Panc1 (cell line): ENCODE measurements at regions not wholly inside any gene's neighbourhood (a gene's known extent, or its start where the extent isn't known, plus 50 kb on each side); places are given as distances from the start of the nearest gene placed in this dataset.

Source experiments
- ATAC-seq: fragments of 200-7000 bp; cut with Tn5 transposase; 2 replicates; pipeline ENCODE4 v1.9.1; 2020; ENCODE audit warnings: mild to moderate bottlenecking, moderate library complexity
- BruUV-seq: library from RNA; stranded (reverse); fragments of 400-500 nt; replicated peaks from 2 replicates; lab custom pipeline; 2021; lab: Mats Ljungman, UMichigan
- CTCF ChIA-PET: fragments of 300-600 bp; sonication (Branson Sonifier 250); formaldehyde crosslinking; loops from one replicate; lab custom pipeline; 2022; ENCODE audit warnings: antibody characterized with exemption; lab: Charles Lee
- POLR2A ChIA-PET: fragments of 300-600 bp; sonication (Branson Sonifier 250); formaldehyde crosslinking; loops from one replicate; lab custom pipeline; 2022; ENCODE audit warnings: antibody characterized with exemption; lab: Charles Lee
- DNase-seq: peaks from one replicate; pipeline ENCODE4 v3.0.0-alpha.2; 2010; ENCODE audit warnings: low read depth, low spot score
- H3K27ac ChIP-seq: 2 replicates; pipeline ENCODE4 v1.5.1; 2011; ENCODE audit warnings: mild to moderate bottlenecking, low read length, inconsistent platforms
- H3K27me3 ChIP-seq: fragments of 200-500 bp; sonication (Bioruptor generic); 2 replicates; pipeline ENCODE4 v1.6.0; 2014; ENCODE audit warnings: low read length, inconsistent platforms; ENCODE audit not compliant: control insufficient read depth, insufficient read depth
- H3K36me3 ChIP-seq: fragments of 200-500 bp; sonication (Bioruptor generic); 2 replicates; pipeline ENCODE4 v1.5.1; 2014; ENCODE audit warnings: inconsistent platforms, mild to moderate bottlenecking, low read length, moderate library complexity; ENCODE audit not compliant: control insufficient read depth, insufficient read depth
- H3K4me1 ChIP-seq: 2 replicates; pipeline ENCODE4 v1.5.1; 2011; ENCODE audit warnings: inconsistent platforms, mild to moderate bottlenecking, low read length, moderate library complexity; ENCODE audit not compliant: control insufficient read depth, insufficient read depth
- H3K4me3 ChIP-seq, 2 experiments: 2 replicates each; pipeline ENCODE4 v1.5.1; 2011 to 2012; ENCODE audit warnings: low read depth in 2 of 2, low read length in 2 of 2, mild to moderate bottlenecking in 2 of 2, inconsistent platforms in 1 of 2, moderate library complexity in 1 of 2
- H3K9me3 ChIP-seq: fragments of 200-500 bp; sonication (Bioruptor generic); 2 replicates; pipeline ENCODE4 v1.5.1; 2014; ENCODE audit warnings: low read depth, mild to moderate bottlenecking, inconsistent platforms, low read length, moderate library complexity; ENCODE audit not compliant: control insufficient read depth, insufficient read depth
- POLR2AphosphoS5 ChIP-seq: IDR thresholded peaks from 2 replicates; pipeline ENCODE4 v1.6.1; 2012; ENCODE audit warnings: mild to moderate bottlenecking, low read depth, low read length, moderate library complexity
- SIN3A ChIP-seq: IDR thresholded peaks from 2 replicates; pipeline ENCODE4 v1.6.1; 2012; ENCODE audit warnings: low read depth, mild to moderate bottlenecking, low read length, moderate library complexity, borderline replicate concordance; ENCODE audit not compliant: insufficient read depth
- TCF7L2 ChIP-seq: IDR thresholded peaks from 2 replicates; pipeline ENCODE4 v1.6.1; 2011; ENCODE audit warnings: mild to moderate bottlenecking, low read depth, low read length, inconsistent platforms
- in situ Hi-C: cut with HindIII; loops from 2 replicates; pipeline ENCODE4 v1.10.0; 2016; ENCODE audit warnings: low sequenced_read_pairs, low pct_unique_long_range_greater_than_20kb
- intact Hi-C: fragments of 100-400 bp; cut with micrococcal nuclease; formaldehyde crosslinking; loops from one replicate; pipeline ENCODE4 v1.10.0; 2022; ENCODE audit not compliant: unreplicated experiment
- TF ChIP-seq, protein P1 (sequence below): fragments of 450-650 bp; IDR thresholded peaks from 2 replicates; pipeline ENCODE4 v1.5.1; 2017; ENCODE audit warnings: mild to moderate bottlenecking
- TF ChIP-seq, protein P2 (sequence below), 2 experiments: IDR thresholded peaks; 2 replicates each; pipeline ENCODE4 v1.6.1; 2011 to 2012; ENCODE audit warnings: low read depth in 2 of 2, control low read depth in 1 of 2, low read length in 1 of 2, mild to moderate bottlenecking in 1 of 2, moderate library complexity in 1 of 2; ENCODE audit not compliant: insufficient read depth in 1 of 2

DNA sequence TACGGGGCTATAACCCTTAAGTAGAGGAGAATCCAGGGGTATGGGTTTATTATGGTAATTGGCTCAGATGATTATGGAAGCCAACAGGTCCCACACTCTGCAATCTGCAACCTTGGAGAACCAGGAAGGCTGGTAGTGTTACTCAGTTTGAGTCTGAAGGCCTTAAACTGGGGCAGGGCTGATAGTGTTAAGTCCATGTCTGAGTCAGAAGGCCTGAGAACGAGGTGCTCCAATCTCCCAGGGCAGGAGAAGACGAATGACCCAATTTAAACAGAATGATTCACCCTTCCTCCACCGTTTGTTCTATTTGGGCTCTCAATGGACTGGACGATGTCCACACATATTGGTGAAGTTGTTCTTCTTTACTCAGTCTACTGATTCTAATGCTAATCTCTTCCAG lies 244.5 kb upstream of the PTER start:
- in situ Hi-C loops = no loop called here
- BruUV-seq = no TSS peak
- CTCF ChIA-PET = no interaction called here

DNA sequence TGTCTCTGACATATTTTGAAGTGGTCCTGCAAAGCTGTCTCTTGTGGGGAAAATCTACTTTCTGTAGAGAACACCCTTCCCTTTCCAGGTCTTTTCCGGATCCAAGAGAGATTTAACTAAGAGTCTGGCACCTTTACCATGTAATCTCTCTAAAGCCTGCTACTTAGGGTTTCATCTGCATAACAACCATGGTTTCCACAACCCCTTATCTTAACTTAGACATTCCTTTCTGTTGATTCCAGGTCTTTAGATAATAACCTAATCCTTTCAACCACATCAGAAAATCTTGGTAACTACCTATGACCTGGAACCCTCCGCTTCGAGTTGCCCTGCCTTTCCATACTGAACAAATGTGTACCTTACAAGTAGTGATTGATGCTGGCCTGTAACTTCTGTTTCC lies 243.6 kb upstream of the PTER start:
- TF ChIP-seq, protein P1, sequence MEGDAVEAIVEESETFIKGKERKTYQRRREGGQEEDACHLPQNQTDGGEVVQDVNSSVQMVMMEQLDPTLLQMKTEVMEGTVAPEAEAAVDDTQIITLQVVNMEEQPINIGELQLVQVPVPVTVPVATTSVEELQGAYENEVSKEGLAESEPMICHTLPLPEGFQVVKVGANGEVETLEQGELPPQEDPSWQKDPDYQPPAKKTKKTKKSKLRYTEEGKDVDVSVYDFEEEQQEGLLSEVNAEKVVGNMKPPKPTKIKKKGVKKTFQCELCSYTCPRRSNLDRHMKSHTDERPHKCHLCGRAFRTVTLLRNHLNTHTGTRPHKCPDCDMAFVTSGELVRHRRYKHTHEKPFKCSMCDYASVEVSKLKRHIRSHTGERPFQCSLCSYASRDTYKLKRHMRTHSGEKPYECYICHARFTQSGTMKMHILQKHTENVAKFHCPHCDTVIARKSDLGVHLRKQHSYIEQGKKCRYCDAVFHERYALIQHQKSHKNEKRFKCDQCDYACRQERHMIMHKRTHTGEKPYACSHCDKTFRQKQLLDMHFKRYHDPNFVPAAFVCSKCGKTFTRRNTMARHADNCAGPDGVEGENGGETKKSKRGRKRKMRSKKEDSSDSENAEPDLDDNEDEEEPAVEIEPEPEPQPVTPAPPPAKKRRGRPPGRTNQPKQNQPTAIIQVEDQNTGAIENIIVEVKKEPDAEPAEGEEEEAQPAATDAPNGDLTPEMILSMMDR = no peak
- no peak for TF ChIP-seq TCF7L2
- TF ChIP-seq, protein P2, sequence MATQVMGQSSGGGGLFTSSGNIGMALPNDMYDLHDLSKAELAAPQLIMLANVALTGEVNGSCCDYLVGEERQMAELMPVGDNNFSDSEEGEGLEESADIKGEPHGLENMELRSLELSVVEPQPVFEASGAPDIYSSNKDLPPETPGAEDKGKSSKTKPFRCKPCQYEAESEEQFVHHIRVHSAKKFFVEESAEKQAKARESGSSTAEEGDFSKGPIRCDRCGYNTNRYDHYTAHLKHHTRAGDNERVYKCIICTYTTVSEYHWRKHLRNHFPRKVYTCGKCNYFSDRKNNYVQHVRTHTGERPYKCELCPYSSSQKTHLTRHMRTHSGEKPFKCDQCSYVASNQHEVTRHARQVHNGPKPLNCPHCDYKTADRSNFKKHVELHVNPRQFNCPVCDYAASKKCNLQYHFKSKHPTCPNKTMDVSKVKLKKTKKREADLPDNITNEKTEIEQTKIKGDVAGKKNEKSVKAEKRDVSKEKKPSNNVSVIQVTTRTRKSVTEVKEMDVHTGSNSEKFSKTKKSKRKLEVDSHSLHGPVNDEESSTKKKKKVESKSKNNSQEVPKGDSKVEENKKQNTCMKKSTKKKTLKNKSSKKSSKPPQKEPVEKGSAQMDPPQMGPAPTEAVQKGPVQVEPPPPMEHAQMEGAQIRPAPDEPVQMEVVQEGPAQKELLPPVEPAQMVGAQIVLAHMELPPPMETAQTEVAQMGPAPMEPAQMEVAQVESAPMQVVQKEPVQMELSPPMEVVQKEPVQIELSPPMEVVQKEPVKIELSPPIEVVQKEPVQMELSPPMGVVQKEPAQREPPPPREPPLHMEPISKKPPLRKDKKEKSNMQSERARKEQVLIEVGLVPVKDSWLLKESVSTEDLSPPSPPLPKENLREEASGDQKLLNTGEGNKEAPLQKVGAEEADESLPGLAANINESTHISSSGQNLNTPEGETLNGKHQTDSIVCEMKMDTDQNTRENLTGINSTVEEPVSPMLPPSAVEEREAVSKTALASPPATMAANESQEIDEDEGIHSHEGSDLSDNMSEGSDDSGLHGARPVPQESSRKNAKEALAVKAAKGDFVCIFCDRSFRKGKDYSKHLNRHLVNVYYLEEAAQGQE (IDR thresholded peaks at IDR 0.05; ENCODE audit: insufficient read depth in 1 of 2, low read depth in 2 of 2, low read length in 1 of 2) = no peak
- TF ChIP-seq SIN3A = no peak
- no peak for TF ChIP-seq POLR2AphosphoS5
- H3K4me1 ChIP-seq = no peaks in the 10 kb centered on the region
- no peaks in the 10 kb centered on the region for H3K27me3 ChIP-seq
- H3K9me3 ChIP-seq = no peaks in the 10 kb centered on the region
- in situ Hi-C loops = no loop called here
- H3K4me3 ChIP-seq = no peak overlapping the region
- no peaks in the 10 kb centered on the region for H3K36me3 ChIP-seq
- BruUV-seq = no TSS peak
- no peak for ATAC-seq
- DNase-seq = no peak
- ChIA-PET POLR2A (no interaction called here), CTCF (no interaction called here)
- intact Hi-C loops = no loop called here
- no peak overlapping the region for H3K27ac ChIP-seq

More for the DNA sequence above, 244.5 kb upstream of the PTER start:
- no peaks in the 10 kb centered on the region for H3K27me3 ChIP-seq
- H3K36me3 ChIP-seq = no peaks in the 10 kb centered on the region
- DNase-seq (no peak), ATAC-seq (no peak)
- no peak overlapping the region for H3K4me3 ChIP-seq
- POLR2A ChIA-PET = no interaction called here
- no peaks in the 10 kb centered on the region for H3K4me1 ChIP-seq
- intact Hi-C loops = no loop called here
- H3K27ac ChIP-seq = no peak overlapping the region
- no peaks in the 10 kb centered on the region for H3K9me3 ChIP-seq
- no peak for TF ChIP-seq SIN3A

DNA sequence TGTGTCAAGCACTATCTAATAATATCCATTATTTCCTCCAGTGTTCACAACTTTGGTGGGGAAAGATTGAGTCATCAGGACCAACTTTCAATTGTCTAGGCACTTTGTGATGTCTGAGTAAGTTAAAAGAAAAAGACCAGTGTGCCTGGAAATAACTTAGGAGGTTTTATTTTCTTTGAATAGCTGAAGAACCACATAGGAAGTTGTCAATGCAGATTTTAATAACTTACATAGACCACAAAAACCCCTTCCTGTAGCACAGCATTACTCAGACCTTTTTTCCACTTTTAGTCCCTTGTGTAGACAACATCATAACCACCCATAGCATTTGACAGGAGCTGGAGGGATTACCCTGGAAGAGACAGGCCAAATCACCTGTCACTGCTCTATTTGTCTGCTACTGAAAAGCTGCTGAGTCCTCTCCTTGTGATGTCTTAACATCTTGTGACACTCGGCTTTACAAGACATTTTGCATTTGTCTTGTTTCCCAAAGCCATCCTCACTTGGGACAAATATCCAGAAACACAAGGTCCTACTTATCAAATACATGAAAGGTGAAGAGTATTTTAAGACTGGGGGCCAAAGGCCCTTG lies 241.5 kb upstream of the PTER start:
- ChIA-PET CTCF (interaction anchor here (0.6 kb wide), 1 partner anchor 144 kb away, joined by 3 read pairs; no protein-coding TSS in a partner anchor), POLR2A (no interaction called here)
- H3K4me3 ChIP-seq = no peak overlapping the region
- BruUV-seq = no TSS peak
- H3K36me3 ChIP-seq = no peaks in the 10 kb centered on the region
- TF ChIP-seq TCF7L2 (no peak), POLR2AphosphoS5 (no peak), SIN3A (no peak)
- TF ChIP-seq, protein P2 (IDR thresholded peaks at IDR 0.05; ENCODE audit: insufficient read depth in 1 of 2, low read depth in 2 of 2, low read length in 1 of 2) = no peak
- TF ChIP-seq, protein P1 = no peak
- ATAC-seq (no peak), DNase-seq (no peak)
- no peaks in the 10 kb centered on the region for H3K4me1 ChIP-seq
- in situ Hi-C loops (no loop called here), intact Hi-C loops (no loop called here)
- H3K27me3 ChIP-seq = no peaks in the 10 kb centered on the region
- H3K27ac ChIP-seq = no peak overlapping the region
- H3K9me3 ChIP-seq = no peaks in the 10 kb centered on the region
